SK-N-SH (cell line): ENCODE measurements at regions not wholly inside any gene's neighbourhood (a gene's known extent, or its start where the extent isn't known, plus 50 kb on each side); places are given as distances from the start of the nearest gene placed in this dataset.

Source experiments
- CTCF ChIA-PET: fragments of 300-600, 350-600 bp; formaldehyde crosslinking; extraction: SDS; loops from one replicate; lab custom pipeline; 2021; lab: Yijun Ruan, JAX
- POLR2A ChIA-PET: fragments of 350-600 bp; sonication (Branson Sonifier 250); formaldehyde crosslinking; extraction: SDS; loops from one replicate; lab custom pipeline; 2020; ENCODE audit warnings: antibody characterized with exemption, inconsistent platforms; lab: Yijun Ruan, JAX
- DNase-seq: peaks from one replicate; pipeline ENCODE4 v3.0.0; 2012
- H2AFZ ChIP-seq: fragments of 200-600 bp; sonication (generic); 2 replicates; pipeline ENCODE4 v1.8.1; 2016; ENCODE audit warnings: antibody characterized with exemption, mild to moderate bottlenecking, low read depth
- H3F3A ChIP-seq: fragments of 200-600 bp; sonication (generic); replicated peaks from 2 replicates; pipeline ENCODE3; 2016; ENCODE audit warnings: antibody characterized with exemption, mild to moderate bottlenecking; ENCODE audit not compliant: insufficient read depth
- H3K27ac ChIP-seq, 2 experiments: fragments of 200-500 bp in 1 of 2; fragments of 200-600 bp in 1 of 2; sonication (Bioruptor generic) in 1 of 2; sonication (generic), shearing (Covaris generic) in 1 of 2; 2 replicates each; pipeline versions ENCODE4 v1.5.1 to v1.6.1; 2014 to 2016; ENCODE audit warnings: low read depth in 2 of 2, inconsistent platforms in 1 of 2, low read length in 1 of 2, mild to moderate bottlenecking in 1 of 2, mixed read lengths in 1 of 2
- H3K27me3 ChIP-seq: fragments of 200-600 bp; sonication (generic), shearing (Covaris generic); 2 replicates; pipeline ENCODE4 v1.6.1; 2016; ENCODE audit warnings: mixed run types; ENCODE audit not compliant: insufficient read depth
- H3K36me3 ChIP-seq, 2 experiments: fragments of 200-500 bp in 1 of 2; fragments of 200-600 bp in 1 of 2; sonication (Bioruptor generic) in 1 of 2; sonication (generic) in 1 of 2; replicated peaks in 1 of 2; 2 replicates each; pipeline versions ENCODE3 to v1.5.1; 2014 to 2016; ENCODE audit warnings: low read length in 1 of 2, mild to moderate bottlenecking in 1 of 2; ENCODE audit not compliant: insufficient read depth in 2 of 2, control insufficient read depth in 1 of 2
- H3K4me1 ChIP-seq, 2 experiments: fragments of 200-500 bp in 1 of 2; fragments of 200-600 bp in 1 of 2; sonication (Bioruptor generic) in 1 of 2; sonication (generic), shearing (Covaris generic) in 1 of 2; 2 replicates each; pipeline versions ENCODE4 v1.5.1 to v1.6.1; 2014 to 2016; ENCODE audit warnings: low read depth in 1 of 2, low read length in 1 of 2, mixed run types in 1 of 2; ENCODE audit not compliant: insufficient read depth in 2 of 2, control insufficient read depth in 1 of 2
- H3K4me2 ChIP-seq: fragments of 200-600 bp; sonication (generic), shearing (Covaris generic); 2 replicates; pipeline ENCODE4 v1.6.1; 2017; ENCODE audit warnings: mixed run types
- H3K4me3 ChIP-seq, 2 experiments: fragments of 200-500 bp in 1 of 2; fragments of 200-600 bp in 1 of 2; sonication (Bioruptor generic) in 1 of 2; sonication (generic), shearing (Covaris generic) in 1 of 2; 2 replicates each; pipeline versions ENCODE4 v1.5.1 to v1.8.1; 2014 to 2016; ENCODE audit warnings: low read depth in 2 of 2, inconsistent platforms in 1 of 2, low read length in 1 of 2, mild to moderate bottlenecking in 1 of 2, mixed read lengths in 1 of 2, moderate library complexity in 1 of 2
- H3K79me2 ChIP-seq: fragments of 200-600 bp; sonication (generic); 2 replicates; pipeline ENCODE4 v1.8.1; 2017; ENCODE audit warnings: mild to moderate bottlenecking; ENCODE audit not compliant: insufficient read depth
- H3K9ac ChIP-seq: fragments of 200-600 bp; sonication (generic); 2 replicates; pipeline ENCODE4 v1.6.1; 2017; ENCODE audit warnings: mixed run types
- H3K9me2 ChIP-seq: fragments of 200-600 bp; sonication (generic); 2 replicates; pipeline ENCODE4 v1.6.1; 2017; ENCODE audit warnings: mixed run types
- H3K9me3 ChIP-seq: fragments of 200-600 bp; sonication (generic); 2 replicates; pipeline ENCODE4 v1.6.1; 2017; ENCODE audit warnings: mixed run types, mild to moderate bottlenecking, moderate library complexity
- H4K20me1 ChIP-seq: fragments of 200-600 bp; sonication (generic); 2 replicates; pipeline ENCODE4 v1.6.1; 2017; ENCODE audit warnings: mild to moderate bottlenecking, mixed run types; ENCODE audit not compliant: insufficient read depth
- CHD2 ChIP-seq: fragments of 150-350 bp; IDR thresholded peaks from 2 replicates; pipeline ENCODE4 v1.6.1; 2018; ENCODE audit warnings: low read length; ENCODE audit not compliant: partially characterized antibody
- CTCF ChIP-seq: fragments of 200-600 bp; sonication (generic); IDR thresholded peaks from 2 replicates; pipeline ENCODE4 v1.6.1; 2017; ENCODE audit warnings: antibody characterized with exemption, mild to moderate bottlenecking, moderate library complexity
- EP300 ChIP-seq, 2 experiments: IDR thresholded peaks; 2 replicates each; pipeline versions ENCODE4 v1.4.0 to v1.6.1; 2012; ENCODE audit warnings: borderline replicate concordance in 1 of 2, low read depth in 1 of 2, low read length in 1 of 2
- EZH2phosphoT487 ChIP-seq: fragments of 200-600 bp; sonication (generic); IDR thresholded peaks from 2 replicates; pipeline ENCODE4 v1.6.1; 2017; ENCODE audit warnings: low read depth, mixed run types, mild to moderate bottlenecking, antibody characterized with exemption, moderate library complexity, borderline replicate concordance
- FOXM1 ChIP-seq: IDR thresholded peaks from 2 replicates; pipeline ENCODE4 v1.4.0; 2012; ENCODE audit warnings: low read depth, mild to moderate bottlenecking
- MAX ChIP-seq: IDR thresholded peaks from 2 replicates; pipeline ENCODE4 v1.4.0; 2012; ENCODE audit warnings: low read depth
- NRF1 ChIP-seq: IDR thresholded peaks from 2 replicates; pipeline ENCODE4 v1.6.1; 2012; ENCODE audit warnings: low read depth, mild to moderate bottlenecking, low read length
- POLR2AphosphoS5 ChIP-seq: IDR thresholded peaks from 2 replicates; pipeline ENCODE4 v1.6.1; 2012; ENCODE audit warnings: low read depth, low read length
- RCOR1 ChIP-seq: fragments of 150-350 bp; IDR thresholded peaks from 2 replicates; pipeline ENCODE4 v1.6.1; 2017; ENCODE audit warnings: antibody characterized with exemption, low read length
- REST ChIP-seq: IDR thresholded peaks from 2 replicates; pipeline ENCODE4 v1.6.1; 2012; ENCODE audit warnings: mild to moderate bottlenecking, low read depth, low read length, moderate library complexity
- SIN3A ChIP-seq: IDR thresholded peaks from 2 replicates; pipeline ENCODE4 v1.6.1; 2012; ENCODE audit warnings: low read depth, mild to moderate bottlenecking, low read length, moderate library complexity, borderline replicate concordance
- TCF12 ChIP-seq: IDR thresholded peaks from 2 replicates; pipeline ENCODE4 v1.4.0; 2012
- TEAD4 ChIP-seq: IDR thresholded peaks from 2 replicates; pipeline ENCODE4 v1.4.0; 2012; ENCODE audit warnings: mild to moderate bottlenecking, borderline replicate concordance; ENCODE audit not compliant: insufficient read depth
- USF2 ChIP-seq: fragments of 150-350 bp; IDR thresholded peaks from 2 replicates; pipeline ENCODE4 v1.6.1; 2017; ENCODE audit warnings: antibody characterized with exemption, low read length, low read depth, borderline replicate concordance
- ZBTB33 ChIP-seq: IDR thresholded peaks from 2 replicates; pipeline ENCODE4 v1.4.0; 2012; ENCODE audit warnings: low read depth, borderline replicate concordance
- WGBS: methylation state at CpG from one replicate; pipeline ENCODE4 v1.1.6; 2017; ENCODE audit warnings: low lambda C conversion rate; 5-methylcytosine and 5-hydroxymethylcytosine counted together

- H3F3A ChIP-seq = no peaks in the 10 kb centered on the region
- peaks cover 0 to 6% of the 10 kb centered on the region in 2 experiments; a peak in 2 of 4 replicates for H3K4me1 ChIP-seq
- no peaks in the 10 kb centered on the region for H3K36me3 ChIP-seq
- POLR2A ChIA-PET = no interaction called here
- 83% methylated on average over 4 of the region's 4 CpGs for WGBS
- H3K27ac ChIP-seq = no peak overlapping the region
- no peak for TF ChIP-seq RCOR1
- no peak for TF ChIP-seq FOXM1
- TF ChIP-seq REST = no peak
- no peak for TF ChIP-seq SIN3A
- TF ChIP-seq MAX = no peak
- no peak for TF ChIP-seq POLR2AphosphoS5
- TF ChIP-seq TCF12 = no peak
- no peak for TF ChIP-seq CHD2
- TF ChIP-seq TEAD4 = no peak
- TF ChIP-seq USF2 = no peak
- TF ChIP-seq, all 33 proteins: peak for 0
- Histone ChIP-seq H2AFZ (no peak overlapping the region), H3K9ac (no peak overlapping the region), H4K20me1 (no peaks in the 10 kb centered on the region), H3K9me3 (no peaks in the 10 kb centered on the region), H3K79me2 (no peaks in the 10 kb centered on the region), H3K9me2 (no peaks in the 10 kb centered on the region), H3K27me3 (no peaks in the 10 kb centered on the region), H3K4me3 (no peak overlapping the region), H3K4me2 (no peak overlapping the region)
- CTCF ChIA-PET = interaction anchor here (1.4 kb wide), 1 partner anchor 12 kb away, joined by 4 read pairs; no protein-coding TSS in a partner anchor
- DNase-seq = no peak
Observed at GRCh38 chr17:70390049-70390448, 220.7 kb downstream of the KCNJ2 start.

- WGBS = 22% methylated on average over 2 of the region's 2 CpGs
- POLR2A ChIA-PET = no interaction called here
- CTCF ChIA-PET = interaction anchor here (1.0 kb wide), 1 partner anchor 227 kb away, joined by 3 read pairs; no protein-coding TSS in a partner anchor
- TF ChIP-seq SIN3A (no peak), NRF1 (no peak), EZH2phosphoT487 (no peak), CTCF (no peak), ZBTB33 (no peak), EP300 (IDR thresholded peaks at IDR 0.05; ENCODE audit: borderline replicate concordance in 1 of 2, low read depth in 1 of 2, low read length in 1 of 2) (peak in 1 of 2 experiments; percentile 92; a peak in 2 of 4 replicates), USF2 (no peak)
Observed at GRCh38 chr17:70394473-70395232, 225.3 kb downstream of the KCNJ2 start.

More at GRCh38 chr17:70394473-70395232, 225.3 kb downstream of the KCNJ2 start:
- no peaks in the 10 kb centered on the region for H3K36me3 ChIP-seq
- no peaks in the 10 kb centered on the region for H3K27me3 ChIP-seq
- no peak overlapping the region for H3K9ac ChIP-seq
- H3K9me2 ChIP-seq = no peaks in the 10 kb centered on the region
- DNase-seq = peak; percentile 55
- H3K4me2 ChIP-seq = no peak overlapping the region
- peaks cover 0 to 11% of the 10 kb centered on the region in 2 experiments; a peak in 2 of 4 replicates for H3K4me1 ChIP-seq
- no peaks in the 10 kb centered on the region for H3K79me2 ChIP-seq
- H2AFZ ChIP-seq = no peak overlapping the region
- H3K4me3 ChIP-seq = no peak overlapping the region
- H3F3A ChIP-seq = no peaks in the 10 kb centered on the region
- H3K9me3 ChIP-seq = no peaks in the 10 kb centered on the region
- H4K20me1 ChIP-seq = no peaks in the 10 kb centered on the region
- H3K27ac ChIP-seq = peak overlapping the region in 1 of 2 experiments; percentile 95; a peak in 2 of 4 replicates
